ENCODE measurements at regions not wholly inside any gene's neighbourhood (a gene's known extent, or its start where the extent isn't known, plus 50 kb on each side); places are given as distances from the start of the nearest gene placed in this dataset.

DNA sequence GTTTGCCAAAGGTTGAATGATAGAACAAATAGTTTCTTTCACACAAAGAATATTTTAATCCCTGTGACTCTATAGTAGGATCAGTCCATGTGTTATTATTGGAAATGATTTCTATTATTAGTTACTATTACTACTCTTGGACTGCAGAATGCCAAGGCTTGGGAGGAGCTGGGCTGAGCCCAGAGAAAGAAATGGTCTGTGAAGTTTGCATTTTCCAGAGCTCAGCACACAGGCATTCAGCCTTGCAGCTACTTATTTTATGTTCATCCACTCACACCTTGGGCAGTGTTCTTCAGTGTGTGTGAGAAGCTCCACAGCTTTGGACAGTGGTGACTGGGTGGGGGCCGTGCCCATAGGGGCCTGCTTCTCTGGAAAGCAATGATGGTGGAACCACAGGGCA, 583.1 kb downstream of the CCDC171 start:
- intact Hi-C loops (cut with micrococcal nuclease): no loop called here
- ChIA-PET POLR2A (no interaction called here), CTCF (interaction anchor here (1.3 kb wide), 1 partner anchor 15 kb away, joined by 3 read pairs; no protein-coding TSS in a partner anchor), RAD21 (ENCODE audit: low non-redundant PET in 1 of 2, low total read pairs in 2 of 2, uncharacterized antibody in 2 of 2, unreplicated experiment in 2 of 2) (no interaction called here)
- H3K4me3 ChIP-seq (replicated peaks in 1 of 2; ENCODE audit: low read depth in 1 of 2, low read length in 2 of 2): no peak overlapping the region
- H2AFZ ChIP-seq (ENCODE audit: low read depth, low read length, poor library complexity, severe bottlenecking): no peak overlapping the region
- no peak overlapping the region for H3K27ac ChIP-seq (ENCODE audit: low read depth, low read length)
- no peaks in the 10 kb centered on the region for H4K20me1 ChIP-seq (ENCODE audit: insufficient read depth)
- no peaks in the 10 kb centered on the region for H3K27me3 ChIP-seq (ENCODE audit: insufficient read depth, low read length)
- H3K9me2 ChIP-seq (ENCODE audit: insufficient read depth): no peaks in the 10 kb centered on the region
- H3K36me3 ChIP-seq (ENCODE audit: control insufficient read depth in 1 of 2, insufficient read depth in 2 of 2, low read length in 2 of 2): no peaks in the 10 kb centered on the region
- no peak overlapping the region for H3K4me2 ChIP-seq (ENCODE audit: low read length)
- DNase-seq (ENCODE audit: low read depth, low spot score) (no peak), ATAC-seq (no peak)
- TF ChIP-seq SIN3A (IDR thresholded peaks at IDR 0.05; ENCODE audit: low read depth) (no peak), FOSL1 (IDR thresholded peaks at IDR 0.05; ENCODE audit: low read depth) (no peak), SP1 (IDR thresholded peaks at IDR 0.05; ENCODE audit: low read depth) (no peak), POLR2A (IDR thresholded peaks at IDR 0.05; ENCODE audit: borderline replicate concordance, extremely low read depth, insufficient read depth, insufficient read length) (no peak), POLR2AphosphoS5 (IDR thresholded peaks at IDR 0.05; ENCODE audit: low read depth, low read length) (no peak), EZH2phosphoT487 (IDR thresholded peaks at IDR 0.05; ENCODE audit: borderline replicate concordance) (no peak), EGR1 (IDR thresholded peaks at IDR 0.05; ENCODE audit: low read depth) (no peak), ELF1 (IDR thresholded peaks at IDR 0.05; ENCODE audit: borderline replicate concordance, low read depth) (no peak)
- TF ChIP-seq, protein P1, sequence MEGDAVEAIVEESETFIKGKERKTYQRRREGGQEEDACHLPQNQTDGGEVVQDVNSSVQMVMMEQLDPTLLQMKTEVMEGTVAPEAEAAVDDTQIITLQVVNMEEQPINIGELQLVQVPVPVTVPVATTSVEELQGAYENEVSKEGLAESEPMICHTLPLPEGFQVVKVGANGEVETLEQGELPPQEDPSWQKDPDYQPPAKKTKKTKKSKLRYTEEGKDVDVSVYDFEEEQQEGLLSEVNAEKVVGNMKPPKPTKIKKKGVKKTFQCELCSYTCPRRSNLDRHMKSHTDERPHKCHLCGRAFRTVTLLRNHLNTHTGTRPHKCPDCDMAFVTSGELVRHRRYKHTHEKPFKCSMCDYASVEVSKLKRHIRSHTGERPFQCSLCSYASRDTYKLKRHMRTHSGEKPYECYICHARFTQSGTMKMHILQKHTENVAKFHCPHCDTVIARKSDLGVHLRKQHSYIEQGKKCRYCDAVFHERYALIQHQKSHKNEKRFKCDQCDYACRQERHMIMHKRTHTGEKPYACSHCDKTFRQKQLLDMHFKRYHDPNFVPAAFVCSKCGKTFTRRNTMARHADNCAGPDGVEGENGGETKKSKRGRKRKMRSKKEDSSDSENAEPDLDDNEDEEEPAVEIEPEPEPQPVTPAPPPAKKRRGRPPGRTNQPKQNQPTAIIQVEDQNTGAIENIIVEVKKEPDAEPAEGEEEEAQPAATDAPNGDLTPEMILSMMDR (IDR thresholded peaks at IDR 0.05 in 2 of 3, conservative IDR thresholded peaks at IDR 0.05 in 1 of 3; ENCODE audit: borderline replicate concordance in 1 of 3, insufficient read depth in 1 of 3, low read depth in 2 of 3, low read length in 2 of 3): no peak
- TF ChIP-seq, protein P2, sequence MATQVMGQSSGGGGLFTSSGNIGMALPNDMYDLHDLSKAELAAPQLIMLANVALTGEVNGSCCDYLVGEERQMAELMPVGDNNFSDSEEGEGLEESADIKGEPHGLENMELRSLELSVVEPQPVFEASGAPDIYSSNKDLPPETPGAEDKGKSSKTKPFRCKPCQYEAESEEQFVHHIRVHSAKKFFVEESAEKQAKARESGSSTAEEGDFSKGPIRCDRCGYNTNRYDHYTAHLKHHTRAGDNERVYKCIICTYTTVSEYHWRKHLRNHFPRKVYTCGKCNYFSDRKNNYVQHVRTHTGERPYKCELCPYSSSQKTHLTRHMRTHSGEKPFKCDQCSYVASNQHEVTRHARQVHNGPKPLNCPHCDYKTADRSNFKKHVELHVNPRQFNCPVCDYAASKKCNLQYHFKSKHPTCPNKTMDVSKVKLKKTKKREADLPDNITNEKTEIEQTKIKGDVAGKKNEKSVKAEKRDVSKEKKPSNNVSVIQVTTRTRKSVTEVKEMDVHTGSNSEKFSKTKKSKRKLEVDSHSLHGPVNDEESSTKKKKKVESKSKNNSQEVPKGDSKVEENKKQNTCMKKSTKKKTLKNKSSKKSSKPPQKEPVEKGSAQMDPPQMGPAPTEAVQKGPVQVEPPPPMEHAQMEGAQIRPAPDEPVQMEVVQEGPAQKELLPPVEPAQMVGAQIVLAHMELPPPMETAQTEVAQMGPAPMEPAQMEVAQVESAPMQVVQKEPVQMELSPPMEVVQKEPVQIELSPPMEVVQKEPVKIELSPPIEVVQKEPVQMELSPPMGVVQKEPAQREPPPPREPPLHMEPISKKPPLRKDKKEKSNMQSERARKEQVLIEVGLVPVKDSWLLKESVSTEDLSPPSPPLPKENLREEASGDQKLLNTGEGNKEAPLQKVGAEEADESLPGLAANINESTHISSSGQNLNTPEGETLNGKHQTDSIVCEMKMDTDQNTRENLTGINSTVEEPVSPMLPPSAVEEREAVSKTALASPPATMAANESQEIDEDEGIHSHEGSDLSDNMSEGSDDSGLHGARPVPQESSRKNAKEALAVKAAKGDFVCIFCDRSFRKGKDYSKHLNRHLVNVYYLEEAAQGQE (IDR thresholded peaks at IDR 0.05; ENCODE audit: low read depth): no peak
- TF ChIP-seq, protein P3, sequence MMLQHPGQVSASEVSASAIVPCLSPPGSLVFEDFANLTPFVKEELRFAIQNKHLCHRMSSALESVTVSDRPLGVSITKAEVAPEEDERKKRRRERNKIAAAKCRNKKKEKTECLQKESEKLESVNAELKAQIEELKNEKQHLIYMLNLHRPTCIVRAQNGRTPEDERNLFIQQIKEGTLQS (IDR thresholded peaks at IDR 0.05): no peak
- TF ChIP-seq, protein P4, sequence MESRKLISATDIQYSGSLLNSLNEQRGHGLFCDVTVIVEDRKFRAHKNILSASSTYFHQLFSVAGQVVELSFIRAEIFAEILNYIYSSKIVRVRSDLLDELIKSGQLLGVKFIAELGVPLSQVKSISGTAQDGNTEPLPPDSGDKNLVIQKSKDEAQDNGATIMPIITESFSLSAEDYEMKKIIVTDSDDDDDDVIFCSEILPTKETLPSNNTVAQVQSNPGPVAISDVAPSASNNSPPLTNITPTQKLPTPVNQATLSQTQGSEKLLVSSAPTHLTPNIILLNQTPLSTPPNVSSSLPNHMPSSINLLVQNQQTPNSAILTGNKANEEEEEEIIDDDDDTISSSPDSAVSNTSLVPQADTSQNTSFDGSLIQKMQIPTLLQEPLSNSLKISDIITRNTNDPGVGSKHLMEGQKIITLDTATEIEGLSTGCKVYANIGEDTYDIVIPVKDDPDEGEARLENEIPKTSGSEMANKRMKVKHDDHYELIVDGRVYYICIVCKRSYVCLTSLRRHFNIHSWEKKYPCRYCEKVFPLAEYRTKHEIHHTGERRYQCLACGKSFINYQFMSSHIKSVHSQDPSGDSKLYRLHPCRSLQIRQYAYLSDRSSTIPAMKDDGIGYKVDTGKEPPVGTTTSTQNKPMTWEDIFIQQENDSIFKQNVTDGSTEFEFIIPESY (IDR thresholded peaks at IDR 0.05; ENCODE audit: extremely low read depth, insufficient replicate concordance, low read length): no peak
- TF ChIP-seq, protein P5, sequence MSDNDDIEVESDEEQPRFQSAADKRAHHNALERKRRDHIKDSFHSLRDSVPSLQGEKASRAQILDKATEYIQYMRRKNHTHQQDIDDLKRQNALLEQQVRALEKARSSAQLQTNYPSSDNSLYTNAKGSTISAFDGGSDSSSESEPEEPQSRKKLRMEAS (IDR thresholded peaks at IDR 0.05): no peak
- peaks cover 2 to 14% of the 10 kb centered on the region in 2 experiments; a peak in 2 of 4 replicates for H3K4me1 ChIP-seq (ENCODE audit: control insufficient read depth in 1 of 2, insufficient read depth in 2 of 2, low read length in 2 of 2)
- no TSS peak for BruUV-seq (replicated peaks)
- no peak overlapping the region for H3K9ac ChIP-seq (ENCODE audit: low read length)
- no peaks in the 10 kb centered on the region for H3K79me2 ChIP-seq (ENCODE audit: insufficient read depth, low read length)
- no peaks in the 10 kb centered on the region for H3K9me3 ChIP-seq (ENCODE audit: control insufficient read depth in 1 of 2, insufficient read depth in 1 of 2, low read depth in 1 of 2, low read length in 2 of 2)
